Muscle layer of duodenum (tissue), 2 donors: ENCODE measurements at regions not wholly inside any gene's neighbourhood (a gene's known extent, or its start where the extent isn't known, plus 50 kb on each side); places are given as distances from the start of the nearest gene placed in this dataset.

Experiments used
- H3K27ac ChIP-seq: one replicate; pipeline ENCODE4 v1.7.0; 2013; ENCODE audit warnings: mild to moderate bottlenecking, low read length
- H3K27me3 ChIP-seq: one replicate; pipeline ENCODE4 v1.7.0; 2013; ENCODE audit warnings: low read depth, mild to moderate bottlenecking, control low read depth, low read length
- H3K36me3 ChIP-seq, 2 donors: one replicate each; pipeline ENCODE4 v1.7.0; 2013; ENCODE audit warnings: low read length in 2 of 2, control low read depth in 1 of 2, mild to moderate bottlenecking in 1 of 2; ENCODE audit not compliant: insufficient read depth in 2 of 2, control insufficient read depth in 1 of 2
- H3K4me1 ChIP-seq, 2 donors: one replicate each; pipeline ENCODE4 v1.7.0; 2013; ENCODE audit warnings: low read length in 2 of 2, mild to moderate bottlenecking in 2 of 2, control low read depth in 1 of 2, moderate library complexity in 1 of 2; ENCODE audit not compliant: insufficient read depth in 2 of 2, control insufficient read depth in 1 of 2
- H3K4me3 ChIP-seq, 2 donors: one replicate each; pipeline ENCODE4 v1.7.0; 2013; ENCODE audit warnings: low read length in 2 of 2, low read depth in 1 of 2, mild to moderate bottlenecking in 1 of 2
- H3K9me3 ChIP-seq, 2 donors: one replicate each; pipeline ENCODE4 v1.7.0; 2013; ENCODE audit warnings: low read length in 2 of 2, control low read depth in 1 of 2, mild to moderate bottlenecking in 1 of 2; ENCODE audit not compliant: control insufficient read depth in 1 of 2
- donor health status: healthy.

GRCh38 chr10:9762966-9763656 lies 1254.6 kb upstream of the CELF2 start:
- H3K9me3 ChIP-seq: peaks cover 0 to 7% of the 10 kb centered on the region in 2 donors
- H3K27me3 ChIP-seq: no peaks in the 10 kb centered on the region
- H3K4me1 ChIP-seq: no peaks in the 10 kb centered on the region
- no peak overlapping the region for H3K4me3 ChIP-seq
- H3K36me3 ChIP-seq: no peaks in the 10 kb centered on the region
- no peak overlapping the region for H3K27ac ChIP-seq

GRCh38 chr10:9766762-9767161 lies 1250.9 kb upstream of the CELF2 start:
- H3K27me3 ChIP-seq: no peaks in the 10 kb centered on the region
- no peaks in the 10 kb centered on the region for H3K9me3 ChIP-seq
- no peak overlapping the region for H3K4me3 ChIP-seq
- no peaks in the 10 kb centered on the region for H3K4me1 ChIP-seq
- H3K36me3 ChIP-seq: no peaks in the 10 kb centered on the region
- H3K27ac ChIP-seq: no peak overlapping the region

- H3K9me3 ChIP-seq: no peaks in the 10 kb centered on the region
- H3K4me1 ChIP-seq: no peaks in the 10 kb centered on the region
Measured at GRCh38 chr10:9781666-9782065, 1236.0 kb upstream of the CELF2 start.

GRCh38 chr10:9786101-9786500 lies 1231.6 kb upstream of the CELF2 start:
- Histone ChIP-seq H3K9me3 (no peaks in the 10 kb centered on the region), H3K27ac (no peak overlapping the region), H3K36me3 (no peaks in the 10 kb centered on the region), H3K27me3 (no peaks in the 10 kb centered on the region), H3K4me3 (no peak overlapping the region), H3K4me1 (no peaks in the 10 kb centered on the region)

More at GRCh38 chr10:9781666-9782065, 1236.0 kb upstream of the CELF2 start:
- Histone ChIP-seq H3K4me3 (no peak overlapping the region), H3K27me3 (no peaks in the 10 kb centered on the region), H3K36me3 (no peaks in the 10 kb centered on the region), H3K27ac (no peak overlapping the region)

- Histone ChIP-seq H3K4me3 (no peak overlapping the region), H3K27ac (no peak overlapping the region), H3K27me3 (no peaks in the 10 kb centered on the region), H3K4me1 (no peaks in the 10 kb centered on the region), H3K36me3 (no peaks in the 10 kb centered on the region), H3K9me3 (no peaks in the 10 kb centered on the region)
Measured at GRCh38 chr10:9786576-9786975, 1231.1 kb upstream of the CELF2 start.

- Histone ChIP-seq H3K4me3 (no peak overlapping the region), H3K27me3 (no peaks in the 10 kb centered on the region), H3K4me1 (no peaks in the 10 kb centered on the region), H3K27ac (no peak overlapping the region), H3K36me3 (no peaks in the 10 kb centered on the region), H3K9me3 (no peaks in the 10 kb centered on the region)
Measured at GRCh38 chr10:9789996-9790395, 1227.7 kb upstream of the CELF2 start.

- Histone ChIP-seq H3K9me3 (no peaks in the 10 kb centered on the region), H3K4me3 (no peak overlapping the region), H3K4me1 (peaks cover 0 to 3% of the 10 kb centered on the region in 2 donors), H3K27me3 (no peaks in the 10 kb centered on the region), H3K36me3 (no peaks in the 10 kb centered on the region), H3K27ac (no peak overlapping the region)
Measured at GRCh38 chr10:9792181-9792580, 1225.5 kb upstream of the CELF2 start.

GRCh38 chr10:9796564-9796963 lies 1221.1 kb upstream of the CELF2 start:
- Histone ChIP-seq H3K27ac (no peak overlapping the region), H3K9me3 (no peaks in the 10 kb centered on the region), H3K27me3 (no peaks in the 10 kb centered on the region), H3K4me3 (no peak overlapping the region), H3K36me3 (no peaks in the 10 kb centered on the region), H3K4me1 (peaks cover 0 to 3% of the 10 kb centered on the region in 2 donors)

GRCh38 chr10:9800011-9800410 lies 1217.7 kb upstream of the CELF2 start:
- H3K9me3 ChIP-seq: no peaks in the 10 kb centered on the region
- H3K4me1 ChIP-seq: peaks cover 0 to 3% of the 10 kb centered on the region in 2 donors
- no peaks in the 10 kb centered on the region for H3K36me3 ChIP-seq
- H3K4me3 ChIP-seq: no peak overlapping the region
- no peak overlapping the region for H3K27ac ChIP-seq
- no peaks in the 10 kb centered on the region for H3K27me3 ChIP-seq

- no peak overlapping the region for H3K27ac ChIP-seq
- no peaks in the 10 kb centered on the region for H3K27me3 ChIP-seq
- H3K4me3 ChIP-seq: no peak overlapping the region
- H3K36me3 ChIP-seq: no peaks in the 10 kb centered on the region
- no peaks in the 10 kb centered on the region for H3K9me3 ChIP-seq
- H3K4me1 ChIP-seq: peaks cover 0 to 3% of the 10 kb centered on the region in 2 donors
Measured at GRCh38 chr10:9800571-9800970, 1217.1 kb upstream of the CELF2 start.

GRCh38 chr10:9807846-9808245 lies 1209.8 kb upstream of the CELF2 start:
- Histone ChIP-seq H3K4me1 (no peaks in the 10 kb centered on the region), H3K4me3 (no peak overlapping the region), H3K27me3 (no peaks in the 10 kb centered on the region), H3K27ac (no peak overlapping the region), H3K9me3 (no peaks in the 10 kb centered on the region), H3K36me3 (no peaks in the 10 kb centered on the region)

GRCh38 chr10:9811601-9812000 lies 1206.1 kb upstream of the CELF2 start:
- no peaks in the 10 kb centered on the region for H3K9me3 ChIP-seq
- no peaks in the 10 kb centered on the region for H3K27me3 ChIP-seq
- H3K4me1 ChIP-seq: no peaks in the 10 kb centered on the region
- H3K27ac ChIP-seq: no peak overlapping the region
- H3K36me3 ChIP-seq: no peaks in the 10 kb centered on the region
- no peak overlapping the region for H3K4me3 ChIP-seq
